Left cardiac atrium (tissue), 4 donors: ENCODE measurements at regions not wholly inside any gene's neighbourhood (a gene's known extent, or its start where the extent isn't known, plus 50 kb on each side); places are given as distances from the start of the nearest gene placed in this dataset.
A peak's percentile ranks its signal among the peaks of the same experiment; 100 is the strongest.

Source experiments
- ATAC-seq, 2 donors: fragments of 200-7000 bp; cut with Tn5 transposase; one replicate each; pipeline ENCODE4 v1.9.1; 2020; ENCODE audit warnings: mild to moderate bottlenecking in 2 of 2, moderate library complexity in 2 of 2
- DNase-seq: peaks from one replicate; pipeline ENCODE4 v3.0.0-alpha.2; 2020
- intact Hi-C, 2 donors: fragments of 100-400 bp; cut with DNase I; formaldehyde crosslinking; loops; one replicate each; pipeline versions ENCODE4 v1.14.1 to v1.15.1; 2022 to 2023
- donor health status: DM: no; HTN: yes; CAD: no.
- donor health status: DM: no; HTN: yes; CAD: no; lungs with severe emphysema.
- donor health status: DM: yes; HTN: yes; CAD: no.
- donor health status: Dilated cardiomyopathy.

GRCh38 chr9:107699231-107699630, 209.7 kb upstream of the KLF4 start:
- no peak for ATAC-seq
- no peak for DNase-seq
- intact Hi-C loops = no loop called here

- ATAC-seq (no peak), DNase-seq (no peak)
- intact Hi-C loops = no loop called here
These were observed 209.2 kb upstream of the KLF4 start for GRCh38 chr9:107698779-107699178.

DNA sequence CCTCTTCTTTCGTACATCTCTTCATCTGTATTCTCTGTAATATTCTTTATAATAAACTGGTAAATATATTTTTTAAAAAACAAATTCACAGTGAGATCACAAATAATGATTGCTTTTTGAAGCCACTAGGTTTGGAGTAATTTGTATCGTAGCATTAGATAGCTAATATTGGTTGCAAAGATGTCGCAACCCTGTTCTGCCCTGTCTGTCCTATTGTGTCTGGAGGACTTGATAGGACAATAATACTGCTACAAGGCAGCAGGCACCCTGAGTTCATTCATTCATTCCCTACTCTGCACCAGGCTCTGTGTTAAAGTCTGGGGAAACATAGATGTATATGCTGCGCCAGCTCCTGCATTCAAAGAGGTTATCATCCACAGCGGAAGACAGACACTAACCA, 206.7 kb upstream of the KLF4 start:
- ATAC-seq = no peak
- DNase-seq = no peak
- intact Hi-C loops = no loop called here

DNA sequence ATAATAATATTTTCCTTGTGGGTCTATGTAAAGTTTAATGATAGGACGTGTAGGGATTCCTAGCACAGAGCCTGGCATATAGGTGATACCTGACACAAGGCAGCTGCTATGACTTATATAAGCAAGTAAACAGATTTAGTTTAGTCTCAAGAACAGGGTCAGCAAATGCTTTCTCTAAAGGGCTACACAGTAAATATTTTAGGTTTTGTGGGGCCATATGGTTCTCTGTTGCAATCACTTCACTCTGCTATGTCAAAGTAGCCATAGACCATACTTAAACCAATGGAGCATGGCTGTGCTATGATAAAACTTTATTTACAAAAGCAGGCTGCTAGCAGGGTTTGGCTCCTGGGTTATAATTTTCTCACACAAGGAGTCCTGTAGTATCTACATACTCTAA, 204.8 kb upstream of the KLF4 start:
- ATAC-seq = no peak
- intact Hi-C loops = no loop called here

DNA sequence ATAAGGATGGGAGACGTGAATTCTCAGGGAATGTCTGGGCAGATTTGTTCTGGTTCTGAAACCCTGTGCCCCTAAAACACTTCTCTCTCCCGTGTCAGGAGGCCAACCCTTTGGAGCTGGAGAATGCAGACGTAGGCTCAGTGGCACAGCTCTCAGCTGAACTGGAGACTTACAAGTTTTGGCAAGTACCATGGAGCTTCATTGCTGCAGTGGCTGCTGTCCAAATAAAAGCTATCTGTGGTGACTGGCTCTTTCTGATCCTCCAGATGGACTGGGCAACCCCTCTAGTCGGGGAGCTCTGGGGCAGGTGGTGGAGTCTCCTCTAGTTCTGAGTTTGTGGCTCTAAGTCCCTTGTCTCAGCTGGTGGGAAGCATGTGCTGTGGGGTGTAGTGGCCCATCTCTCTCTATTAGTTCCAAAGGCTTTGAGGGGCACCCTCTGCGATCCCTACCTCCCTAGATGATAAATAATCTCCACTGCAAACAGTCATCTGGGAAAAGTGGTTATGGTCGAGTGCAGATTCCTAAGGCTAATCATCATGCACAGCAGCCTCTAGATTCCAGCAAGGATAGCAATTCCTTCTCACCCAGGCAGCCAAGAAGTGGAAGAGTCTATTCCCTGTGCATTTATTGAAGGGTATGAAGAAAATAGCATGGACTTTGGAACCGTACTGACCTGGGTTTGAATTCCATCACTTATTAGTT, 204.2 kb upstream of the KLF4 start:
- peak; percentile 23 to 59 for ATAC-seq
- no peak for DNase-seq
- intact Hi-C loops = no loop called here

More for the DNA sequence above, 204.8 kb upstream of the KLF4 start:
- no peak for DNase-seq

GRCh38 chr9:107691664-107692063, 202.1 kb upstream of the KLF4 start:
- ATAC-seq = no peak
- DNase-seq = no peak
- intact Hi-C loops = no loop called here

- intact Hi-C loops = no loop called here
- DNase-seq (no peak), ATAC-seq (no peak)
These were observed 200.5 kb upstream of the KLF4 start for GRCh38 chr9:107690021-107690420.

DNA sequence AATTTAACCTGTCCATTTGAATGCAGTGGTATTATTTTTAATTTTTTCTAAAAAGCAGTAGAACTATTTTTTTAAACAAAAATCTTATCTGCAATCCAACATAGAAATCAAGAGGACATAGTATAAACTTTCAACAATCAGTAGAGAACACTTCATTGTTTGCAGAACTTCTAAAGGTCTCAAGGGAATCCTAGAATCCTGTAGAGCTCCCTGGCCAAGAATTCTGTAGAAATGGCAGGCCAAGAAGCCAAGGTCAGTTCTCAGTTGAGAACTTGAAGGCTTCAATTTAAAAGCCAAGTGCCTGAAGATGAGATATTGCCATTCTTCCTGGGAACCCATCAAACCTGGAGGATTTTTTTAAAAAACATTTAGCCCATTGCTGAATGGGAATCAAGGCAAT, 199.2 kb upstream of the KLF4 start:
- intact Hi-C loops = no loop called here
- ATAC-seq (no peak), DNase-seq (no peak)

DNA sequence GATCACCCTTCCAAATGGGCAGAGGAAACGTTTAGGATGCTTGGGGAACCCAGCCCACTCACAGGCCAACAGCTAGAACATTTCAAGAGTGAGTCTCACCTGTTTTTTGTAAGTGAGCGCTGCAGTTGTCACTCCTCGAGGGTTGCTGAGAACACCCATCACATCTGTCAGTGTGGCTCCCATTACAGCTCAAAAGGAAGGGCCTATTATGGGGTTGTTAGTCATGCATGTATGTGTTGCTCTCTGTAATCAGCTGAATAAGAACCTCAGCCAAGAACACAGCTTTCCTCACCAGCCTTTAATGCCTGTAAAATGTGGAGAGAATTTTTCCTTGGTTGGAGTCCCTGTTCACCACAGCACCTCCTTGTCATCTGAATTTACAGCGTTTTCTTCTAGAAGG, 196.3 kb upstream of the KLF4 start:
- peak; percentile 78 to 94 for ATAC-seq
- intact Hi-C loops = no loop called here

GRCh38 chr9:107685376-107685775, 195.8 kb upstream of the KLF4 start:
- intact Hi-C loops = no loop called here
- no peak for ATAC-seq
- DNase-seq = no peak

More for the DNA sequence above, 196.3 kb upstream of the KLF4 start:
- DNase-seq = no peak

DNA sequence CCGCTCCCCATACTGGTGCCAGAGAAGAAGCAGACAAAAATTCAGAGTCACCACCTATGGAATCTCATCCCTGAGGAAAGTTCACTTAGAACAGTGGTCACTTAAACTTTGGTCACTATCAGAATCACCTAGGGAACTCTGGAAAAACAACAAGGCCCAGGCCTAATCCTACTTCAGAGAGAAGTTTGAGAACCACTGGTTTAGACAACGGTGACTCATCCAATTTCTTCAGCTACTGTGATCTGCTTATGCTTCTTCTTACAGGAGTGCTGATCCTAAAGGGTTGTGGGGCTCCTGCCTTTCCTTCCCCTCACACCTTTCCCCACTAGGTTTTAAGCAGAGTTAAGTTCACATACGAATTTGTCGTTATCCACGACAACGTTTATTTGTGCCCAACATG, 194.7 kb upstream of the KLF4 start:
- no peak for DNase-seq
- intact Hi-C loops = no loop called here
- ATAC-seq = peak in 1 of 2 donors; percentile 51

DNA sequence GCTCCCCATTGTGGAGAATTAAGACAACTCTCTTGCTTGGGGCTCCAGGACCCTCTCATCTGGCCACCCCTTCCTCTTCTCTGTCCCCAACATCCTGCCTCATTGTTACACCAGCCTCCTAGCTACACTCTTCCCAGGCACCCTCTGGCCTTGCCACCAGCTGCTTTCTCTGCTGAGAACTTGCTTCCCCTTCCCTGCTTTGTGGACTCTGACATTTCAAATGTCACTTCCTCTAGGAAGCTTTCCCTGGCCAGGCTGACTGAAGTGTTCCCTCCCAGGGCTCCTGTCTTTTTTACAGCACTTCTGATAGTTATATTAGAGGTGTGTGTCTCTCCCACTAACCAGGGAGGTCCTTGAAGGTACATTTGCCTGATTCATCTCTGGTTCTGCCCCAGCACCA, 194.0 kb upstream of the KLF4 start:
- ATAC-seq = peak in 1 of 2 donors; percentile 47
- intact Hi-C loops = no loop called here
- no peak for DNase-seq

GRCh38 chr9:107681988-107682387, 192.4 kb upstream of the KLF4 start:
- ATAC-seq (no peak), DNase-seq (no peak)
- intact Hi-C loops = no loop called here

DNA sequence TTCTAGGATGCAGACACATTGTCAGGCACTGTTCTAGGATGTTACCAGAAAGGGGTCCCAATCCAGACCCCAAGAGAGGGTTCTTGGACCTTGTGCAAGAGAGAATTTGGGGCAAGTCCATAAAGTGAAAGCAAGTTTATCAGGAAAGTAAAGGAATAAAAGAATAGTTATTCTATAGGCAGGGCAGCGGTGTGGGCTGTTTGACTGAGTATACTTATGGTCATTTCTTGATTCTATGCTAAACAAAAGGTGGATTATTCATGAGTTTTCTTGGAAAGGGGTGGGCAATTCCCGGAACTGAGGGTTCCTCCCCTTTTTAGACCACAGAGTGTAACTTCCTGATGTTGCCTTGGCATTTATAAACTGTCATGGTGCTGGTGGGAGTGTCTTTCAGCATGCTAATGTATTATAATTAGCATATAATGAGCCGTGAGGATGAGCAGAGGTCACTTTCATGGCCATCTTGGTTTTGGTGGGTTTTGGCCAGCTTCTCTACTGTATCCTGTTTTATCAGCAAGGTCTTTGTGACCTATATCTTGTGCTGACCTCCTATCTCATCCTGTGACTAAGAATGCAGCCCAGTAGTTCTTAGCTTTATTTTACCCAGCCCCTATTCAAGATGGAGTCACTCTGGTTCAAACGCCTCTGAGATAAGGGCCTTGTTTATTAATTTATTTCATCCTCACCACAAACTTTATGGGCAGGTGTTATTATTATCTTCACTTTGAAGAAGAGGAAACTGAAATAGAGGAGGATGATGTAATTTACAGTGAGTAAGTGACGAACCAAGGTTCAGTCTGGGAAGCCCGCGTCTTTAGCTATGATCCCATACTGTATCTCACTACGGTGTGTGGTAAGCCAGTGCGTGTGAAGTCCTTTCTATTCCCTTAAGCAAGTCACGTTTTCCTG, 186.0 kb upstream of the KLF4 start:
- ATAC-seq (peak in 1 of 2 donors; percentile 27), DNase-seq (no peak)
- intact Hi-C loops = no loop called here

GRCh38 chr9:107674721-107675277, 185.2 kb upstream of the KLF4 start:
- ATAC-seq = peak; percentile 55 to 72
- intact Hi-C loops = no loop called here
- DNase-seq = no peak

GRCh38 chr9:107673861-107674720, 184.5 kb upstream of the KLF4 start:
- ATAC-seq (no peak), DNase-seq (no peak)
- intact Hi-C loops = no loop called here

DNA sequence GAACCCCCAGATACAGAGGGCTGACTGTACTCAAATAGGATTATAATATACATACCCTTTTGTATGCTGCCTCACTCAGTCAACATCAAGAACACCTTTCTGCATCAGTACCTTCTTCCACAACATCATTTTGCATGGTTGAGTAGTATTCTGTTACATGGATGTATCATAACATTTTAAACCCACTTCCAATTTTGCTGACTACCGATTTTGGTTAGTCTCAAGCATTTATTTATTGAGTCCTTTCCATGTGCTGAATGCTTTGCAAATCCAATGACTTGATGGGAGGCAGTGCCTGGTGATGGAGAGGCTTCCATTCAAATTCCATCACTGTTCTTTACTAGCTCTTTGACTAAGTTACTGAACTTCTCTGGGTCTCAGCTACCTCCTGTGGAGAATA, 182.0 kb upstream of the KLF4 start:
- intact Hi-C loops = no loop called here
- no peak for ATAC-seq

GRCh38 chr9:107669422-107669821, 179.9 kb upstream of the KLF4 start:
- DNase-seq (no peak), ATAC-seq (no peak)
- intact Hi-C loops = no loop called here

More for the DNA sequence above, 182.0 kb upstream of the KLF4 start:
- no peak for DNase-seq
